Small intestine (tissue), 7 donors: ENCODE measurements at regions not wholly inside any gene's neighbourhood (a gene's known extent, or its start where the extent isn't known, plus 50 kb on each side); places are given as distances from the start of the nearest gene placed in this dataset.

ENCODE experiments used
- DNase-seq, 2 donors: peaks; one replicate each; pipeline versions ENCODE4 v3.0.0 to v3.0.0-alpha.2; 2013
- FAIRE-seq: peaks from 2 replicates; lab custom pipeline; 2012; peaks lifted over from hg19 to GRCh38; lab: Jason Lieb, UNC
- H3K27ac ChIP-seq, 3 donors: one replicate each; pipeline ENCODE4 v1.5.1; 2013; ENCODE audit warnings: low read length in 2 of 3, mild to moderate bottlenecking in 2 of 3, control low read depth in 1 of 3, inconsistent platforms in 1 of 3, low read depth in 1 of 3, moderate library complexity in 1 of 3
- H3K27me3 ChIP-seq, 3 donors: one replicate each; pipeline ENCODE4 v1.6.1; 2013; ENCODE audit warnings: low read length in 3 of 3, inconsistent platforms in 1 of 3; ENCODE audit not compliant: control insufficient read depth in 3 of 3, insufficient read depth in 3 of 3
- H3K36me3 ChIP-seq, 3 donors: one replicate each; pipeline ENCODE4 v1.6.1; 2013; ENCODE audit warnings: low read length in 3 of 3, inconsistent platforms in 1 of 3, low read depth in 1 of 3, mild to moderate bottlenecking in 1 of 3, moderate library complexity in 1 of 3; ENCODE audit not compliant: control insufficient read depth in 3 of 3, insufficient read depth in 2 of 3
- H3K4me1 ChIP-seq, 3 donors: one replicate each; pipeline ENCODE4 v1.6.1; 2013; ENCODE audit warnings: low read length in 2 of 3, inconsistent platforms in 1 of 3, low read depth in 1 of 3, mild to moderate bottlenecking in 1 of 3, moderate library complexity in 1 of 3; ENCODE audit not compliant: control insufficient read depth in 3 of 3, insufficient read depth in 2 of 3
- H3K4me3 ChIP-seq, 3 donors: one replicate each; pipeline ENCODE4 v1.5.1; 2013; ENCODE audit warnings: low read length in 3 of 3, control low read depth in 1 of 3, inconsistent platforms in 1 of 3, low read depth in 1 of 3, mild to moderate bottlenecking in 1 of 3, moderate library complexity in 1 of 3
- H3K9me3 ChIP-seq, 2 donors: one replicate each; pipeline ENCODE4 v1.6.1; 2013; ENCODE audit warnings: low read depth in 1 of 2, low read length in 1 of 2; ENCODE audit not compliant: control insufficient read depth in 2 of 2, insufficient read depth in 1 of 2
- WGBS, 3 donors: extraction: QIAGEN DNeasy Blood & Tissue Kit; methylation state at CpG; one replicate each; pipeline ENCODE4 v1.1.7; 2013; 5-methylcytosine and 5-hydroxymethylcytosine counted together
- donor health status: healthy with polysubstance abuse.
- donor health status: control.
- donor health status: control.
- donor health status: Bipolar disorder and iron deficiency.
- donor health status: healthy.

DNA sequence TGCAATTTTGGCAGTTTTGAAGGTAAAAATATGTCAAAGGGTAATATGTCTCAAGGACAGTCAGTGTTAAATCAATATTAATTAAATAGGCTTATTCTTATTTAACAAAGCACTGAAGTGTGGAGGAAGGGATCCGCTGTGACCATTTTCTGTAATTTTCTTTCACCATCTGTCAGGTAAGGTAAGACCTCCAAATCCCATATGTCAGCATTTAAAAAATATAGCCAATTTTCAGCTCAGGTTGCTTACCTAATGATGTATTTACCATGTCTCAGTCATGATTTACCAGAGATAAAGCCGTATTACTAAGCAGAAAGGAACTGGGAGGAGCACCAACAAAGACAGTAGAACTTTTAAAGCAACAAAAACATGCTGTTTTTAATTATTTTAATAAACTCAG is 683.9 kb downstream of the CCSER2 start:
- FAIRE-seq, result no peak
- H3K4me3 ChIP-seq, result no peak overlapping the region
- no peaks in the 10 kb centered on the region for H3K36me3 ChIP-seq
- H3K9me3 ChIP-seq, result no peaks in the 10 kb centered on the region
- WGBS, 3 donors, result 63 to 79% (median 70%) methylated on average over 2 of the region's 2 CpGs
- H3K27me3 ChIP-seq, result no peaks in the 10 kb centered on the region
- no peaks in the 10 kb centered on the region for H3K4me1 ChIP-seq
- no peak overlapping the region for H3K27ac ChIP-seq
- no peak for DNase-seq

DNA sequence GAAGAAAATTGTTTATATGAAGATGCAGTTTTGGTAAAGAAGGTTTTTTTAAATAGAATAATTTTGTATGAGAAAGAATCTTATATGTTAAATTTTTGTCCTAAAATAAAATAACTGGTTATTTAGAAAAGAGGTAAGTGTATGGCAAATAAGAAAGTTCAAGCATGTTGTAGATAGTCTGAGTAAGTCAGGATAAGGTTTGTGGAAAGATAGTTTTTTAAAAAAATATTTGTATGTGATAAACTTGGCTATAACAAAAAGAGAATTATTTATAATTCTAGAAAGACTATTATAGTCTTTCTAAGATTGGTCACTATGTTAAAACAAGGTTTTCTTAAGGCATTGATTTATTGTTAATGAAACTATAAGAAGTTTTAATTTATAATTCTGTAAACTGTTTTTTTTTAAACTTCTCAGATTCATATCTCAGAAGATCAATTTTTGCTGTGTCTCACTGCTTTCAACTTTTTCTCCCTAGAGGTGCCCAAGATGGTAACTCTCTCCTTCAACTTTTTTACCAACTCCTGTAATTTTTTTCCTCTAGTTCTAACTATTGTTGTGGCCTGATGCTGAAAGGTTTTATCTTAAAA is 698.6 kb downstream of the CCSER2 start:
- Histone ChIP-seq H3K4me1 (no peaks in the 10 kb centered on the region), H3K9me3 (peaks cover 0 to 8% of the 10 kb centered on the region in 2 donors), H3K27ac (no peak overlapping the region), H3K36me3 (no peaks in the 10 kb centered on the region), H3K27me3 (no peaks in the 10 kb centered on the region), H3K4me3 (no peak overlapping the region)
- FAIRE-seq, result peak; percentile 53
- DNase-seq, result no peak

- Histone ChIP-seq H3K27me3 (no peaks in the 10 kb centered on the region), H3K36me3 (no peaks in the 10 kb centered on the region), H3K4me1 (no peaks in the 10 kb centered on the region), H3K9me3 (peaks cover 0 to 12% of the 10 kb centered on the region in 2 donors), H3K4me3 (no peak overlapping the region), H3K27ac (no peak overlapping the region)
- FAIRE-seq, result no peak
- 38 to 68% (median 53%) methylated on average over 1 of the region's 1 CpG for WGBS, 3 donors
- no peak for DNase-seq
Observed at GRCh38 chr10:85032981-85033380, 704.6 kb downstream of the CCSER2 start.

DNA sequence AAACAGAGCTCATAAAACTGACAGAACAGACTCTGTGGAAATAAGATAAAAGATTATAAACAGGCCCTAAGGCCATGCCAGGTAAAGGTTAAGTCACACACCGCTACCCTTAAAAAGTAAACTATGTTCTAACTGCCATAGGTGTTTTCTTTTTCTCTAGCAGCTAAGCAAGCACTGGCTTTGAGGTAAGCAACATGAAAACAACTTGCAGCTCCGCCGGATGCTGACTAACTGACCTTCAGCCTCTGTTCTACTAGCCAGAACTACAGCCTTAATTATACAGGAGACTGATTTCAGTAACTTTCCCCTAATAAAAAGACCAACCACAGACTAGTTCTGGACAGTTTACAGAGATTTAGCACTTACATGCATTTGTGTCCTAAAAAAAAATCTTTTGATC is 708.3 kb downstream of the CCSER2 start:
- 18 to 63% (median 38%) methylated on average over 3 of the region's 3 CpGs for WGBS, 3 donors
- Histone ChIP-seq H3K4me3 (no peak overlapping the region), H3K36me3 (no peaks in the 10 kb centered on the region), H3K4me1 (no peaks in the 10 kb centered on the region), H3K27ac (no peak overlapping the region), H3K9me3 (peaks cover 0 to 16% of the 10 kb centered on the region in 2 donors), H3K27me3 (no peaks in the 10 kb centered on the region)
- DNase-seq (no peak), FAIRE-seq (no peak)

- FAIRE-seq (no peak), DNase-seq (no peak)
- WGBS, 3 donors, result 81 to 90% (median 85%) methylated on average over 1 of the region's 1 CpG
- no peaks in the 10 kb centered on the region for H3K4me1 ChIP-seq
- no peak overlapping the region for H3K27ac ChIP-seq
- no peak overlapping the region for H3K4me3 ChIP-seq
- H3K27me3 ChIP-seq, result no peaks in the 10 kb centered on the region
- H3K9me3 ChIP-seq, result peaks cover 0 to 10% of the 10 kb centered on the region in 2 donors
- H3K36me3 ChIP-seq, result no peaks in the 10 kb centered on the region
Observed at GRCh38 chr10:85039311-85039710, 710.9 kb downstream of the CCSER2 start.

GRCh38 chr10:85043207-85043606 is 714.8 kb downstream of the CCSER2 start:
- peaks cover 0 to 10% of the 10 kb centered on the region in 2 donors for H3K9me3 ChIP-seq
- 42 to 60% (median 49%) methylated on average over 5 of the region's 5 CpGs for WGBS, 3 donors
- H3K36me3 ChIP-seq, result no peaks in the 10 kb centered on the region
- no peaks in the 10 kb centered on the region for H3K4me1 ChIP-seq
- FAIRE-seq (no peak), DNase-seq (no peak)
- no peak overlapping the region for H3K4me3 ChIP-seq
- H3K27ac ChIP-seq, result no peak overlapping the region
- H3K27me3 ChIP-seq, result no peaks in the 10 kb centered on the region

GRCh38 chr10:85045046-85045445 is 716.7 kb downstream of the CCSER2 start:
- H3K27ac ChIP-seq, result no peak overlapping the region
- H3K27me3 ChIP-seq, result no peaks in the 10 kb centered on the region
- H3K9me3 ChIP-seq, result peaks cover 0 to under 1% of the 10 kb centered on the region in 2 donors
- FAIRE-seq, result no peak
- H3K4me1 ChIP-seq, result no peaks in the 10 kb centered on the region
- DNase-seq, result no peak
- H3K4me3 ChIP-seq, result no peak overlapping the region
- H3K36me3 ChIP-seq, result no peaks in the 10 kb centered on the region
- 55 to 69% (median 67%) methylated on average over 2 of the region's 2 CpGs for whole genome bisulfite sequencing, 3 donors

- Histone ChIP-seq H3K36me3 (no peaks in the 10 kb centered on the region), H3K27ac (no peak overlapping the region), H3K4me1 (no peaks in the 10 kb centered on the region), H3K27me3 (no peaks in the 10 kb centered on the region), H3K4me3 (no peak overlapping the region), H3K9me3 (no peaks in the 10 kb centered on the region)
- no peak for FAIRE-seq
- DNase-seq, result no peak
- 64 to 76% (median 67%) methylated on average over 5 of the region's 5 CpGs for WGBS, 3 donors
Observed at GRCh38 chr10:85047170-85047834, 718.9 kb downstream of the CCSER2 start.

- FAIRE-seq (no peak), DNase-seq (no peak)
- no peak overlapping the region for H3K4me3 ChIP-seq
- no peaks in the 10 kb centered on the region for H3K36me3 ChIP-seq
- H3K9me3 ChIP-seq, result peaks cover 0 to 3% of the 10 kb centered on the region in 2 donors
- H3K4me1 ChIP-seq, result no peaks in the 10 kb centered on the region
- WGBS, 3 donors, result 77 to 93% (median 87%) methylated on average over 1 of the region's 1 CpG
- H3K27ac ChIP-seq, result no peak overlapping the region
- H3K27me3 ChIP-seq, result no peaks in the 10 kb centered on the region
Observed at GRCh38 chr10:85047979-85048378, 719.6 kb downstream of the CCSER2 start.
